ENCODE measurements at regions not wholly inside any gene's neighbourhood (a gene's known extent, or its start where the extent isn't known, plus 50 kb on each side); places are given as distances from the start of the nearest gene placed in this dataset.

DNA sequence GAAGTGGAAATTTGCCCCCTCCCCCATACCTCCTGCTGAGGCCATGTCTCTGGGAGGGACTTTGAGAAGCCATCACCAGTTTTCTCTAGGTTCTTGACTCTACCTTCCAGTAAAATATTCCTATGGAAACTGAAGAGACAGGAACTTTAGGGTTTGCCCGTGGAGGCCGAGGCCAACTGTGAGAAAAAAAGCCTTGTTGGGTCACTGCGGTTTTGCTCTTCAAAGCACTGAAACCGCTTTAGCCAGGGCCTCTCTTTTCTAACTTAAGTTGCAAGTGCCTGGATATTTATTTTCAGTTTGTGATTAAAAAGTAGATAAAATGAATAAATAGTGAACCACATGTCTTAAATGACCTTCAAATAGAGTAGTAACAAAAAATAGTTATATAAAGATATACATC lies 159.7 kb upstream of the TSC22D1 start:
- WGBS, result 86% methylated on average over 4 of the region's 4 CpGs
- no peak overlapping the region for H3K4me3 ChIP-seq (ENCODE audit: low read depth in 1 of 3, low read length in 3 of 3)
- no peak for DNase-seq (ENCODE audit: low spot score)
- no peak overlapping the region for H3K27ac ChIP-seq (ENCODE audit: low read depth in 1 of 2, low read length in 2 of 2)
- peaks cover 0 to 4% (median 0%) of the 10 kb centered on the region in 4 donors for H3K27me3 ChIP-seq (ENCODE audit: control insufficient read depth in 4 of 4, insufficient read depth in 4 of 4, low read length in 3 of 4)
- no peak overlapping the region for H3K9ac ChIP-seq (ENCODE audit: low read depth in 1 of 2, low read length in 2 of 2)
- H3K36me3 ChIP-seq (ENCODE audit: control insufficient read depth in 4 of 4, insufficient read depth in 3 of 4, low read depth in 1 of 4, low read length in 3 of 4), result no peaks in the 10 kb centered on the region
- TF ChIP-seq TAF1 (conservative IDR thresholded peaks at IDR 0.05) (no peak), HNF4G (IDR thresholded peaks at IDR 0.05) (no peak), SP1 (IDR thresholded peaks at IDR 0.05) (no peak), JUND (IDR thresholded peaks at IDR 0.05) (no peak), FOXA1 (IDR thresholded peaks at IDR 0.05) (no peak), RXRA (IDR thresholded peaks at IDR 0.05) (no peak), EGR1 (IDR thresholded peaks at IDR 0.05; ENCODE audit: low read depth in 2 of 2) (no peak)
- H3K4me1 ChIP-seq (ENCODE audit: control insufficient read depth in 4 of 4, insufficient read depth in 4 of 4, low read length in 3 of 4), result no peaks in the 10 kb centered on the region
- H3K9me3 ChIP-seq (ENCODE audit: control insufficient read depth in 4 of 4, low read length in 3 of 4), result no peaks in the 10 kb centered on the region

DNA sequence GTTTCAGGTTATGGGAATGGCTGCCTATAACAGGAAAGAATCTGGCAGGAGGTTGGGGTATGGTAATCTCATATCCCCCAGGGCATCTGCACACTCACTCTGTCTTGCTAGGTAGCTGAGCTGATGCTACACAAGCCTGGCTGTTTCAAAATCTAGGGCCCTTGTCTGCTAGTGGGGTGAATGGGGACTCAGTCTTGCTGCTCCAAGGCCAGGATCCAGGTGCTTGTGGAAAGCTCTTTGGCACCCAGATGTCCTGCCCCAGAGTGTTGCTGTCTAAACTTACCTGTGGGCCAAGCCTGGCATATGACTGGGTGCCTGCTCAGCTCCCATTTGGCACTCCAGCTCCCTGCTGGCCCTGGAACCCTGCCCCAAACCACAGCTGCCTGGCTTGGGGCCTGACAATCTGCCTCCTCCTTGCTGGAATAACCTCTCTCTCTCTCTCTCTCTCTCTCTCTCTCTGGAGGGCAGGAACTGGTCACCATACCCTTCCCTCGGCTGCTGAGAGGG lies 158.1 kb upstream of the TSC22D1 start:
- H3K27me3 ChIP-seq (ENCODE audit: control insufficient read depth in 4 of 4, insufficient read depth in 4 of 4, low read length in 3 of 4), result peaks cover 0 to 7% (median 0%) of the 10 kb centered on the region in 4 donors
- no peak for DNase-seq (ENCODE audit: low spot score)

DNA sequence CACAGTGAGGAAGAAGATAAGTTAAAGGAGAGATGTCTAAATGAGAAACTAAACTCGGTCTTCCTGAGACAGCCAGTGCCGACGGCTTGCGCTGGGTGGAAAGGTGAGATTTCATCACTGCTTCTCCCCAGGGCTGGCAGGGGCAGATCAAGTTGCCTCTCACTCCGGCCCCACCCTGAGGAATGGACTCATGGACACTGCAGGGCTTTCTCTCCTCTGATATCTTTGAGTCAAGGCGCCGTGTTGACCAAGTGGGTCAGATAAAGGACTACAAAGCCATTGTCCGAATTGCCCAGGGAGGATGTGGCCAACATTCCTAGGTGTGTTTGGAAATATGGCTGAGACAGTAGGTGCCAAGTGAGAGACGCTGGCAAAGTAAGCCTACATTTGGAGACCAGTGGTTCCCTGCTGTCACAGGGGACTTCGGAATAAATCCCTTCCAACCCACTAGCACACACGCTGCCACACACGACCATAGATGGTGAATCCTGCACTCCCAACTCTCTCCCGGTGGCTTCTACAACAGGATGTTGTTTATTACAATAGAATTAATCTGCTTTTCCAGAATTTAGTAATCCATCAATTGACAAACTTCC lies 156.5 kb upstream of the TSC22D1 start:
- Histone ChIP-seq H3K4me3 (ENCODE audit: low read depth in 1 of 3, low read length in 3 of 3) (no peak overlapping the region), H3K4me1 (ENCODE audit: control insufficient read depth in 4 of 4, insufficient read depth in 4 of 4, low read length in 3 of 4) (no peaks in the 10 kb centered on the region), H3K27ac (ENCODE audit: low read depth in 1 of 2, low read length in 2 of 2) (no peak overlapping the region), H3K9ac (ENCODE audit: low read depth in 1 of 2, low read length in 2 of 2) (no peak overlapping the region), H3K27me3 (ENCODE audit: control insufficient read depth in 4 of 4, insufficient read depth in 4 of 4, low read length in 3 of 4) (peaks cover 0 to 7% (median 0%) of the 10 kb centered on the region in 4 donors), H3K9me3 (ENCODE audit: control insufficient read depth in 4 of 4, low read length in 3 of 4) (no peaks in the 10 kb centered on the region), H3K36me3 (ENCODE audit: control insufficient read depth in 4 of 4, insufficient read depth in 3 of 4, low read depth in 1 of 4, low read length in 3 of 4) (no peaks in the 10 kb centered on the region)
- no peak for DNase-seq (ENCODE audit: low spot score)
- 44% methylated on average over 13 of the region's 13 CpGs for WGBS
- TF ChIP-seq FOXA1 (IDR thresholded peaks at IDR 0.05) (no peak), TAF1 (conservative IDR thresholded peaks at IDR 0.05) (no peak), RAD21 (IDR thresholded peaks at IDR 0.05) (no peak), JUND (IDR thresholded peaks at IDR 0.05) (no peak), NR2F2 (IDR thresholded peaks at IDR 0.05) (no peak), EGR1 (IDR thresholded peaks at IDR 0.05; ENCODE audit: low read depth in 2 of 2) (no peak), GABPA (IDR thresholded peaks at IDR 0.05 in 1 of 2, conservative IDR thresholded peaks at IDR 0.05 in 1 of 2) (no peak)
- TF ChIP-seq, protein P1, sequence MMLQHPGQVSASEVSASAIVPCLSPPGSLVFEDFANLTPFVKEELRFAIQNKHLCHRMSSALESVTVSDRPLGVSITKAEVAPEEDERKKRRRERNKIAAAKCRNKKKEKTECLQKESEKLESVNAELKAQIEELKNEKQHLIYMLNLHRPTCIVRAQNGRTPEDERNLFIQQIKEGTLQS (IDR thresholded peaks at IDR 0.05), result no peak

More for the DNA sequence above, 158.1 kb upstream of the TSC22D1 start:
- 85% methylated on average over 1 of the region's 1 CpG for WGBS
- TF ChIP-seq EGR1 (IDR thresholded peaks at IDR 0.05; ENCODE audit: low read depth in 2 of 2), result no peak
- Histone ChIP-seq H3K9ac (ENCODE audit: low read depth in 1 of 2, low read length in 2 of 2) (no peak overlapping the region), H3K4me3 (ENCODE audit: low read depth in 1 of 3, low read length in 3 of 3) (no peak overlapping the region), H3K4me1 (ENCODE audit: control insufficient read depth in 4 of 4, insufficient read depth in 4 of 4, low read length in 3 of 4) (no peaks in the 10 kb centered on the region), H3K9me3 (ENCODE audit: control insufficient read depth in 4 of 4, low read length in 3 of 4) (no peaks in the 10 kb centered on the region), H3K27ac (ENCODE audit: low read depth in 1 of 2, low read length in 2 of 2) (no peak overlapping the region), H3K36me3 (ENCODE audit: control insufficient read depth in 4 of 4, insufficient read depth in 3 of 4, low read depth in 1 of 4, low read length in 3 of 4) (no peaks in the 10 kb centered on the region)

DNA sequence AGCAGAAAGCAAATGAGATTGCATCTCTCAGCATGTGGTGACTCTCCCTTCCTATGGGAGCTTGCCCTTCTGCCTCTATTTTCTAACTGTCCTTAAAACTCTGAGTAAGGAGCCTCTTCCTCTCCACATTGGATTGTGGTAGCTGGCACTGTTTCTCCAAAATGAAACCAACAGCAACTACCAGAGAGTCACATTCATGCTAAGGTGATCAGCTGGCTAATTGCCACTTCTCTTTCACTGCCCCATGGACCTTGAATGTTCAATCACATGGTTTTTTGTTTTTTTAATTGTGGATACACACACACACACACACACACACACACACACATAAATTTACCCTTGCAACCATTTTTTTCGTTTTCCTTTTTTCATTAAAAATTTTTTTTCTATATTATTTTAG lies 154.7 kb upstream of the TSC22D1 start:
- no peak for DNase-seq (ENCODE audit: low spot score)
- 80% methylated on average over 1 of the region's 1 CpG for WGBS
- no peaks in the 10 kb centered on the region for H3K4me1 ChIP-seq (ENCODE audit: control insufficient read depth in 4 of 4, insufficient read depth in 4 of 4, low read length in 3 of 4)
- TF ChIP-seq, protein P1 (IDR thresholded peaks at IDR 0.05), result no peak
- TF ChIP-seq EGR1 (IDR thresholded peaks at IDR 0.05; ENCODE audit: low read depth in 2 of 2) (no peak), TAF1 (conservative IDR thresholded peaks at IDR 0.05) (no peak), NR2F2 (IDR thresholded peaks at IDR 0.05) (no peak), JUND (IDR thresholded peaks at IDR 0.05) (no peak), FOXA2 (IDR thresholded peaks at IDR 0.05) (no peak), FOXA1 (IDR thresholded peaks at IDR 0.05) (no peak), HNF4A (conservative IDR thresholded peaks at IDR 0.05) (no peak), RXRA (IDR thresholded peaks at IDR 0.05) (no peak), GABPA (IDR thresholded peaks at IDR 0.05 in 1 of 2, conservative IDR thresholded peaks at IDR 0.05 in 1 of 2) (no peak)
- TF ChIP-seq, protein P2, sequence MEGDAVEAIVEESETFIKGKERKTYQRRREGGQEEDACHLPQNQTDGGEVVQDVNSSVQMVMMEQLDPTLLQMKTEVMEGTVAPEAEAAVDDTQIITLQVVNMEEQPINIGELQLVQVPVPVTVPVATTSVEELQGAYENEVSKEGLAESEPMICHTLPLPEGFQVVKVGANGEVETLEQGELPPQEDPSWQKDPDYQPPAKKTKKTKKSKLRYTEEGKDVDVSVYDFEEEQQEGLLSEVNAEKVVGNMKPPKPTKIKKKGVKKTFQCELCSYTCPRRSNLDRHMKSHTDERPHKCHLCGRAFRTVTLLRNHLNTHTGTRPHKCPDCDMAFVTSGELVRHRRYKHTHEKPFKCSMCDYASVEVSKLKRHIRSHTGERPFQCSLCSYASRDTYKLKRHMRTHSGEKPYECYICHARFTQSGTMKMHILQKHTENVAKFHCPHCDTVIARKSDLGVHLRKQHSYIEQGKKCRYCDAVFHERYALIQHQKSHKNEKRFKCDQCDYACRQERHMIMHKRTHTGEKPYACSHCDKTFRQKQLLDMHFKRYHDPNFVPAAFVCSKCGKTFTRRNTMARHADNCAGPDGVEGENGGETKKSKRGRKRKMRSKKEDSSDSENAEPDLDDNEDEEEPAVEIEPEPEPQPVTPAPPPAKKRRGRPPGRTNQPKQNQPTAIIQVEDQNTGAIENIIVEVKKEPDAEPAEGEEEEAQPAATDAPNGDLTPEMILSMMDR (IDR thresholded peaks at IDR 0.05; ENCODE audit: low read depth, low read length, missing input control), result no peak
- TF ChIP-seq, protein P3, sequence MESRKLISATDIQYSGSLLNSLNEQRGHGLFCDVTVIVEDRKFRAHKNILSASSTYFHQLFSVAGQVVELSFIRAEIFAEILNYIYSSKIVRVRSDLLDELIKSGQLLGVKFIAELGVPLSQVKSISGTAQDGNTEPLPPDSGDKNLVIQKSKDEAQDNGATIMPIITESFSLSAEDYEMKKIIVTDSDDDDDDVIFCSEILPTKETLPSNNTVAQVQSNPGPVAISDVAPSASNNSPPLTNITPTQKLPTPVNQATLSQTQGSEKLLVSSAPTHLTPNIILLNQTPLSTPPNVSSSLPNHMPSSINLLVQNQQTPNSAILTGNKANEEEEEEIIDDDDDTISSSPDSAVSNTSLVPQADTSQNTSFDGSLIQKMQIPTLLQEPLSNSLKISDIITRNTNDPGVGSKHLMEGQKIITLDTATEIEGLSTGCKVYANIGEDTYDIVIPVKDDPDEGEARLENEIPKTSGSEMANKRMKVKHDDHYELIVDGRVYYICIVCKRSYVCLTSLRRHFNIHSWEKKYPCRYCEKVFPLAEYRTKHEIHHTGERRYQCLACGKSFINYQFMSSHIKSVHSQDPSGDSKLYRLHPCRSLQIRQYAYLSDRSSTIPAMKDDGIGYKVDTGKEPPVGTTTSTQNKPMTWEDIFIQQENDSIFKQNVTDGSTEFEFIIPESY (IDR thresholded peaks at IDR 0.05), result no peak
- TF ChIP-seq, protein P4, sequence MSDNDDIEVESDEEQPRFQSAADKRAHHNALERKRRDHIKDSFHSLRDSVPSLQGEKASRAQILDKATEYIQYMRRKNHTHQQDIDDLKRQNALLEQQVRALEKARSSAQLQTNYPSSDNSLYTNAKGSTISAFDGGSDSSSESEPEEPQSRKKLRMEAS (IDR thresholded peaks at IDR 0.05), result no peak

More for the DNA sequence above, 154.7 kb upstream of the TSC22D1 start:
- no peaks in the 10 kb centered on the region for H3K9me3 ChIP-seq (ENCODE audit: control insufficient read depth in 4 of 4, low read length in 3 of 4)
- no peak overlapping the region for H3K9ac ChIP-seq (ENCODE audit: low read depth in 1 of 2, low read length in 2 of 2)
- H3K36me3 ChIP-seq (ENCODE audit: control insufficient read depth in 4 of 4, insufficient read depth in 3 of 4, low read depth in 1 of 4, low read length in 3 of 4), result no peaks in the 10 kb centered on the region
- H3K27ac ChIP-seq (ENCODE audit: low read depth in 1 of 2, low read length in 2 of 2), result no peak overlapping the region
- no peak overlapping the region for H3K4me3 ChIP-seq (ENCODE audit: low read depth in 1 of 3, low read length in 3 of 3)
- H3K27me3 ChIP-seq (ENCODE audit: control insufficient read depth in 4 of 4, insufficient read depth in 4 of 4, low read length in 3 of 4), result peaks cover 0 to 7% (median 0%) of the 10 kb centered on the region in 4 donors

Data from liver (tissue), 8 donors.